A549 (cell line): ENCODE measurements at regions not wholly inside any gene's neighbourhood (a gene's known extent, or its start where the extent isn't known, plus 50 kb on each side); places are given as distances from the start of the nearest gene placed in this dataset.

ENCODE experiments used
- CTCF ChIP-seq: fragments of >200 bp; sonication (Bioruptor Twin); formaldehyde crosslinking; IDR thresholded peaks from 3 replicates; pipeline ENCODE4 v1.5.1; 2016
- EHMT2 ChIP-seq: fragments of 200-600 bp; sonication (generic); IDR thresholded peaks from 2 replicates; pipeline ENCODE4 v1.6.1; 2016; ENCODE audit warnings: antibody characterized with exemption, low read depth, mild to moderate bottlenecking, moderate library complexity
- KDM1A ChIP-seq: fragments of 200-600 bp; sonication (generic); IDR thresholded peaks from 2 replicates; pipeline ENCODE4 v1.6.1; 2016; ENCODE audit warnings: low read depth, mild to moderate bottlenecking
- MAFK ChIP-seq: fragments of 450-650 bp; IDR thresholded peaks from 2 replicates; pipeline ENCODE4 v1.6.1; 2014; ENCODE audit not compliant: partially characterized antibody
- MYC ChIP-seq: IDR thresholded peaks from 2 replicates; pipeline ENCODE4 v1.6.1; 2012; ENCODE audit warnings: mild to moderate bottlenecking, inconsistent platforms, low read length, improper control_type of control experiment, borderline replicate concordance
- POLR2A ChIP-seq: IDR thresholded peaks from 2 replicates; pipeline ENCODE4 v1.6.1; 2012; ENCODE audit warnings: mild to moderate bottlenecking, low read length
- ZNF302 ChIP-seq: fragments of 250-450 bp; sonication (Bioruptor Pico); IDR thresholded peaks from 2 replicates; pipeline ENCODE4 v1.9.0; 2021; ENCODE audit warnings: inconsistent platforms, mild to moderate bottlenecking, moderate library complexity

GRCh38 chr5:27474395-27474794 lies 436.0 kb upstream of the CDH9 start:
- TF ChIP-seq MYC, result no peak
- no peak for TF ChIP-seq CTCF
- TF ChIP-seq KDM1A, result no peak
- no peak for TF ChIP-seq POLR2A
- TF ChIP-seq MAFK, result peak; percentile 78
- no peak for TF ChIP-seq ZNF302 (CRISPR knock-in tag)
- no peak for TF ChIP-seq EHMT2
